SK-N-SH treated with all-trans-retinoic acid at 6 μM for 48 hours (cell line): ENCODE measurements at regions not wholly inside any gene's neighbourhood (a gene's known extent, or its start where the extent isn't known, plus 50 kb on each side); places are given as distances from the start of the nearest gene placed in this dataset.
"Not testable (repeated sequence)": the region's sequence is repeated elsewhere in the genome, so short reads cannot be mapped to it uniquely, and the experiment has no call there.

Experiments used
- ATAC-seq: fragments of 200-7000 bp; cut with Tn5 transposase; 3 replicates; pipeline ENCODE4 v1.9.1; 2020; ENCODE audit warnings: mild to moderate bottlenecking, moderate library complexity
- ARNTL ChIP-seq: fragments of 450-650 bp; formaldehyde crosslinking; IDR thresholded peaks from 2 replicates; pipeline ENCODE4 v1.5.0; 2020; ENCODE audit warnings: low read depth, mild to moderate bottlenecking, moderate library complexity, borderline replicate concordance
- BACH2 ChIP-seq: fragments of 250-450 bp; sonication (Bioruptor Pico); IDR thresholded peaks from 2 replicates; pipeline ENCODE4 v1.9.0; 2021; ENCODE audit warnings: mild to moderate bottlenecking, borderline replicate concordance
- CSDC2 ChIP-seq: fragments of 250-450 bp; sonication (Bioruptor Pico); IDR thresholded peaks from 2 replicates; pipeline ENCODE4 v1.5.0; 2020; ENCODE audit warnings: mild to moderate bottlenecking, moderate library complexity
- ESRRG ChIP-seq: fragments of 250-450 bp; sonication (Bioruptor Pico); IDR thresholded peaks from 2 replicates; pipeline ENCODE4 v1.6.1; 2021; ENCODE audit warnings: mild to moderate bottlenecking
- GLIS3 ChIP-seq: fragments of 250-450 bp; sonication (Bioruptor Pico); IDR thresholded peaks from 2 replicates; pipeline ENCODE4 v1.5.0; 2020; ENCODE audit warnings: mild to moderate bottlenecking, moderate library complexity
- ISL1 ChIP-seq: fragments of 250-450 bp; sonication (Bioruptor Pico); IDR thresholded peaks from 2 replicates; pipeline ENCODE4 v2.1.2; 2022; ENCODE audit warnings: mild to moderate bottlenecking, moderate library complexity
- PATZ1 ChIP-seq: fragments of 250-450 bp; sonication (Bioruptor Pico); IDR thresholded peaks from 2 replicates; pipeline ENCODE4 v1.8.0; 2020; ENCODE audit warnings: mild to moderate bottlenecking, moderate library complexity, borderline replicate concordance
- POU6F1 ChIP-seq: fragments of 250-450 bp; sonication (Bioruptor Pico); IDR thresholded peaks from 2 replicates; pipeline ENCODE4 v1.8.0; 2021; ENCODE audit warnings: low read depth, mild to moderate bottlenecking, moderate library complexity, borderline replicate concordance
- PPARA ChIP-seq: fragments of 250-450 bp; sonication (Bioruptor Pico); IDR thresholded peaks from 2 replicates; pipeline ENCODE4 v1.5.0; 2020; ENCODE audit warnings: mild to moderate bottlenecking, borderline replicate concordance
- SNAI2 ChIP-seq: fragments of 250-450 bp; sonication (Bioruptor Pico); IDR thresholded peaks from 2 replicates; pipeline ENCODE4 v1.5.0; 2020; ENCODE audit warnings: mild to moderate bottlenecking, moderate library complexity
- TCF4 ChIP-seq: fragments of 250-450 bp; sonication (Bioruptor Pico); IDR thresholded peaks from 2 replicates; pipeline ENCODE4 v1.8.0; 2021; ENCODE audit warnings: mild to moderate bottlenecking, moderate library complexity, borderline replicate concordance
- TOX ChIP-seq: fragments of 250-450 bp; sonication (Bioruptor Pico); IDR thresholded peaks from 2 replicates; pipeline ENCODE4 v1.8.0; 2021; ENCODE audit warnings: mild to moderate bottlenecking, moderate library complexity, borderline replicate concordance
- TSHZ2 ChIP-seq: fragments of 250-450 bp; sonication (Bioruptor Pico); IDR thresholded peaks from 2 replicates; pipeline ENCODE4 v1.5.0; 2020; ENCODE audit warnings: mild to moderate bottlenecking, moderate library complexity
- ZC3H10 ChIP-seq: fragments of 250-450 bp; sonication (Bioruptor Pico); IDR thresholded peaks from 2 replicates; pipeline ENCODE4 v1.5.1; 2021; ENCODE audit warnings: mild to moderate bottlenecking, moderate library complexity
- ZFP30 ChIP-seq: fragments of 450-650 bp; formaldehyde crosslinking; IDR thresholded peaks from 2 replicates; pipeline ENCODE4 v1.5.0; 2022; ENCODE audit warnings: mild to moderate bottlenecking, moderate library complexity
- ZNF70 ChIP-seq: fragments of 450-650 bp; formaldehyde crosslinking; IDR thresholded peaks from 2 replicates; pipeline ENCODE4 v1.5.0; 2020; ENCODE audit warnings: mild to moderate bottlenecking, moderate library complexity
- ZNF8 ChIP-seq: fragments of 450-650 bp; formaldehyde crosslinking; IDR thresholded peaks from 2 replicates; pipeline ENCODE4 v1.5.0; 2020; ENCODE audit warnings: mild to moderate bottlenecking, moderate library complexity
- TF ChIP-seq, protein P1 (sequence below): fragments of 250-450 bp; sonication (Bioruptor Pico); IDR thresholded peaks from 2 replicates; pipeline ENCODE4 v1.5.1; 2020; ENCODE audit warnings: low read depth, mild to moderate bottlenecking, moderate library complexity

GRCh38 chr12:63496654-63497053, 171.6 kb downstream of the DPY19L2 start:
- no peak for ATAC-seq
- TF ChIP-seq PATZ1 (CRISPR knock-in tag) (no peak), TCF4 (CRISPR knock-in tag) (peak; percentile 26; the same call in 1 of the 2 replicates)
- TF ChIP-seq, all 23 proteins: peak for 1

- ATAC-seq: no peak
- no peak for TF ChIP-seq PATZ1 (CRISPR knock-in tag)
- no peak for TF ChIP-seq ESRRG
- no peak for TF ChIP-seq ARNTL (CRISPR knock-in tag)
- no peak for TF ChIP-seq GLIS3 (CRISPR knock-in tag)
- TF ChIP-seq, protein P1, sequence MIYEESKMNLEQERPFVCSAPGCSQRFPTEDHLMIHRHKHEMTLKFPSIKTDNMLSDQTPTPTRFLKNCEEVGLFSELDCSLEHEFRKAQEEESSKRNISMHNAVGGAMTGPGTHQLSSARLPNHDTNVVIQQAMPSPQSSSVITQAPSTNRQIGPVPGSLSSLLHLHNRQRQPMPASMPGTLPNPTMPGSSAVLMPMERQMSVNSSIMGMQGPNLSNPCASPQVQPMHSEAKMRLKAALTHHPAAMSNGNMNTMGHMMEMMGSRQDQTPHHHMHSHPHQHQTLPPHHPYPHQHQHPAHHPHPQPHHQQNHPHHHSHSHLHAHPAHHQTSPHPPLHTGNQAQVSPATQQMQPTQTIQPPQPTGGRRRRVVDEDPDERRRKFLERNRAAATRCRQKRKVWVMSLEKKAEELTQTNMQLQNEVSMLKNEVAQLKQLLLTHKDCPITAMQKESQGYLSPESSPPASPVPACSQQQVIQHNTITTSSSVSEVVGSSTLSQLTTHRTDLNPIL (CRISPR knock-in tag): no peak
- no peak for TF ChIP-seq TCF4 (CRISPR knock-in tag)
- TF ChIP-seq CSDC2 (CRISPR knock-in tag): no peak
- no peak for TF ChIP-seq ZC3H10 (CRISPR knock-in tag)
- no peak for TF ChIP-seq TSHZ2 (CRISPR knock-in tag)
- no peak for TF ChIP-seq ZNF70 (CRISPR knock-in tag)
- no peak for TF ChIP-seq PPARA (CRISPR knock-in tag)
- no peak for TF ChIP-seq ZNF8
- TF ChIP-seq BACH2: no peak
- no peak for TF ChIP-seq ISL1
- no peak for TF ChIP-seq TOX (CRISPR knock-in tag)
- no peak for TF ChIP-seq POU6F1 (CRISPR knock-in tag)
- TF ChIP-seq, all 23 proteins: peak for 0
Measured at GRCh38 chr12:63495974-63496373, 172.3 kb downstream of the DPY19L2 start.

DNA sequence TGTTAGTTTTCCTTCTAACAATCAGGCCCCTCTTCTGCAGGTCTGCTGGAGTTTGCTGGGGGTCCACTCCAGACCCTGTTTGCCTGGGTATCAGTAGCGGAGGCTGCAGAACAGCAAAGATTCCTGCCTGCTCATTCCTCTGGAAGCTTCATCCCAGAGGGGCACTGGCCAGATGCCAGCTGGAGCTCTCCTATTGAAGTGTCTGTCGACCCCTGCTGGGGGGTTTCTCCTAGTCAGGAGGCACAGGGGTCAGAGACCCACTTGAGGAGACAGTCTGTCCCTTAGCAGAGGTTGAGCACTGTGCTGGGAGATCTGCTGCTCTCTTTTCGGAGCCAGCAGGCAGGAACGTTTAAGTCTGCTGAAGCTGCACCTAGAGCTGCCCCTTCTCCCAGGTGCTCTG, 174.9 kb downstream of the DPY19L2 start:
- not testable (repeated sequence) for ATAC-seq

DNA sequence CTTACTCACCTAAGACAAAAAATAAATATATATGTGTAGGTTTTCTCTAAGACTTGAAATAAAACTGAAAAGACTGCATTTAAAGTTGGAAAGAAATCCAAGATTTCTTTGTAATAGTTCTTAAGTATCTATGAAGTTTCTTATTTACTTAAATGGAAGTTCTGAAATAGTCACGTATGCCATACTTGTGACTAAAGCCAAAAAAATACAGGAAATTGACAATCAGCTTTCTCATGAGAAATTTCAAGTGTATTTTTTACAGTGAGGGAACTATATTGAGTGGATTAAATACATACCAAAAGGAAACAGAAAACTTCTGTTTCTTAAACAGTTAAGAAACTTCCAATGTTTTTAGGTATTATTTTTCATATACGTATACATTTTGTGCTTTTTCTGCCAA, 188.1 kb downstream of the DPY19L2 start:
- ATAC-seq: no peak
- TF ChIP-seq, protein P1 (CRISPR knock-in tag): no peak
- TF ChIP-seq ZFP30: no peak
- TF ChIP-seq ARNTL (CRISPR knock-in tag): no peak
- no peak for TF ChIP-seq ESRRG
- no peak for TF ChIP-seq SNAI2
- TF ChIP-seq ZNF8: no peak
- no peak for TF ChIP-seq ZC3H10 (CRISPR knock-in tag)
